Pons (tissue), 1 donor: ENCODE measurements at regions not wholly inside any gene's neighbourhood (a gene's known extent, or its start where the extent isn't known, plus 50 kb on each side); places are given as distances from the start of the nearest gene placed in this dataset.

Source experiments
- DNase-seq: peaks from one replicate; pipeline ENCODE4 v3.0.0-alpha.2; 2016; ENCODE audit warnings: low spot score

GRCh38 chr13:73966331-73966730 is 167.9 kb downstream of the KLF12 start:
- no peak for DNase-seq

DNA sequence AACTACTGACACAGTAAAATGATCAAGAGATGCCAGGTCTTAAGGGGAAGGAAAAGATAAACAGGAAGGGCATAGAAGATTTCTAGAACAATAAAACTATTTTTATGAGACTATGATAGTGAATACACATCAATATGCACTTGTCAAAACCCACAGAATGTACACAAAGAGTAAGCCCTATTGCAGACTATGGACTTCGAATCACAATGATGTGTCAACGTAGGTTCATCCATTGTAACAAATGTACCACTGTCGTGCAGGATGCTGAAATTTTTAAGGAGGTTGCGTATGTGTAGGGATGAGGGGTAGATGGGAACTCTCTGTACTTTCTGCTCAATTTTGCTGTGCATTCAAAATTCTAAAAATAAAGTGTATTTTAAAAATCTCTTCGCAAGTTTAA is 171.9 kb downstream of the KLF12 start:
- DNase-seq, result no peak

GRCh38 chr13:73961181-73961580 is 173.0 kb downstream of the KLF12 start:
- DNase-seq, result no peak

- no peak for DNase-seq
Observed at GRCh38 chr13:73960474-73960873, 173.7 kb downstream of the KLF12 start.

DNA sequence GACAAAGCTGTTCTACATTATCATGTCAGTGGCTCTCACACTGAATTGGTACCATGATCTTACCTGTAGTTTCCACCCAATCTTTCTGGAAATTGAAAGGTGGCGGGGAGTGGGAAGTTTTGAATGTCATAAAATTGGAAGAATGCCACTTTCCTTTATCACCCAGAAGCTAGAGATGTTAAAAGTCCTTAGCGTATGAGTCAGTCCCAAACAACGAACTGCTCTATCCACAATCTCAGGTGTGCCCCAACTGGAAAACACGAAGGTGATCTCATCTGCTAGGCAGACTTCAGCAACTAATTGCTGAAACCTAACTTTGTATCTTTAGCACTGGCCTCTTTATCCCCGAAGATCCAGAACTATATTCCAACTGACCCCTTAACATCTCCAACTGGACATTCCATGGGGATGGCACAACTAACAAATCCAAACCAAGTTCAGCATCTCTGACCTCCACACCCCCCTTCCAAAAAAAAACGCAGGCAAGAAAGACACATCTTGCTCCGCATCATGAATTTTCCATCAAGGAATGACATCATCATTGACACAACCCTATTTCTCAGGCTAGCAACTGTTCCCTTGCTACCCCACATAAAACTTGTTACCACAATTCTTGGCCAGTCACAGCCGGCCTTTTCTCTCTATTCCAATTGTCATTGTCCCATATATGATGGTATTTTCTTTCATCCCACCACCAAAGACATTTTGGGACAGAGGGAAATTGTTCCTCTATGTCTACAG is 175.4 kb downstream of the KLF12 start:
- no peak for DNase-seq

DNA sequence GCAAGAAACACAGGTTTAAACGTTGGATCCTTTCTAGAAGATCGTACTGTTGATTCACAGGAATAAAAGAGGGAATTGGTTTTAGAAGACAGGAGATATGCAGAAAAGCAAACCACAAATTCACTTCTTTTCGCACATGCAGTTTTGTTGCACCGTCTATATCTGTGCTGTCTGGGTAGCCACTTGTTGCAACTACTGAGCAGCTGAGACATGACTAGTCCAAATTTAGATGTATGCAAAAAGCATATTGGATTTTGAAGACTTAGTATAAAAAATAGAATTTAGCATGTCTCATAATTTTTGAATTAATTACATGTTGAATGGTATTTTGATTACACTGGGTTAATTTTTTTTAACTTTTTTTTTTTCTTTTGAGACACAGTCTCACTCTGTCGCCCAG is 176.3 kb downstream of the KLF12 start:
- DNase-seq, result no peak

DNA sequence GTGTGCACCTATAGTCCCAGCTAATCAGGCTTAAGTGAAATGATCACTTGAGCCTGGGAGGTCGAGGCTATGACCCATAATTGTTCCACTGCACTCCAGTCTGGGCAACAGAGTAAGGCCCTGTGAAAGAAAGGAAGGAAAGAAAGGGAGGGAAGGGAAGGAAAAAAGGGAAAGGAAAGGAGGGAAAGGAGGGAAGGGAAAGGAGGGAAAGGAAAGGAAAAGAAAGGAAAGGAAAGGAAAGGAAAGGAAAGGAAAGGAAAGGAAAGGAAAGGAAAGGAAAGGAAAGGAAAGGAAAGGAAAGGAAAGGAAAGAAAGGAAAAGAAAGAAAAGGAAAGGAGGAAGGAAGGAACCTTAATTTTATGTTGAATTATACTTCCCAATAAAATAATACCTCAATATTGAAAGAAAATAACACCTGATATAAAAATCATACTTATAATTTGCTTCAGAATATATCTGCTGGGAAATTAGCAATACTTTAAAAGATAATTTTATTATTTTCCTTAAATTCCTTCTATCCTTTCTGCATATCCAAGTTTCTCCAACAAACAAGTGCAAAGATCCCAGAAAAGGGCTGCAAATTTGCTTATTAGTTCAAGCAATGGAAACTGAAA is 177.3 kb downstream of the KLF12 start:
- DNase-seq, result no peak

- no peak for DNase-seq
Observed at GRCh38 chr13:73955977-73956500, 178.2 kb downstream of the KLF12 start.

DNA sequence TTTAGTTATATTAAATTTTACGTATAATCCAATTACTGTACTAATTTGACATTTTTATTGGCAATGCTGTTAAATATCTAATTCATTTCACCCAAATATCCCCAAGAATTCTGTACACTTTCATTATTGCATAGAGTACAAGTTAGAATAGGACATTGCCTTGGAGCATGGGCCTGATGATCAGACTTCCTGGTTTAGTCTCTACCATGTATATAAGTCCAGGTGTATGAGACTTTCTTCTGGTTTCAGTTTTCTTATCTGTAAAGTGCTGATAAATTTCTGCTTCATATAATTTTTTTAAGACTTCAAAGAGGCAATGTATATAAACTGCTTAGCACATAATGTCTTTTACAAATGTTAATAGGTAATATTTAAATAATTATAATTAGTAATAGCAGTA is 179.4 kb downstream of the KLF12 start:
- no peak for DNase-seq

- DNase-seq, result no peak
Observed at GRCh38 chr13:73952648-73953047, 181.6 kb downstream of the KLF12 start.

- DNase-seq, result no peak
Observed at GRCh38 chr13:73948848-73949529, 185.2 kb downstream of the KLF12 start.

- peak; percentile 35 for DNase-seq
Observed at GRCh38 chr13:73945871-73946270, 188.3 kb downstream of the KLF12 start.

DNA sequence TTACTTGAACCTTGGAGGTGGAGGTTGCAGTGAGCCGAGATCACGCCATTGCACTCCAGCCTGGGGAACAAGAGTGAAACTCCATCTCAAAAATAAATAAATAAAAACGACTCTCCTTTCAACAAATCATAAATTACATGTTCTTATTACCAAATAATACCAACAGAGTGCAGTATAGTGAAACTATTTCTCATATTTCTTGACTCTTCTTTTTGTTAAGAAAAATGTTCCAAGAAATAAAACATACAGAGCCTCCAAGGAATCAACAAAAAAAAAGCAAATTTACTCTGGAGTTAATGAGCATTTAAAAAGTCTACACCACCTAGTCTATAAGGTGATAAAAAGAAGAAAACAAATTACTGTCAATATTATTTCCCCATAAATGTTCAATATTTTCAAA is 188.8 kb downstream of the KLF12 start:
- no peak for DNase-seq

DNA sequence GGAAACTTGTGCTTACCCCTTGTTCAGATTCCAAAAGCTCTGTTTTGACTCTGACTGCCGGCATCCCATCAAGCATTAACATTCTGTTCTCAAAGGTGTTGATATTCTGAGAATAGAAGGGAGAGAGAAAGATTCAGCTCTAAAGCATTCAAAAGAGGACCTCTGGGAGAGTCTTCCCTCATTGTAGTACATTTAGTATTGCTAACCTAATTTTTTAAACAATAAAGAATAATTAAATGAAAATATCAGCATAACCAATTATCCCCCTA is 190.3 kb downstream of the KLF12 start:
- no peak for DNase-seq

DNA sequence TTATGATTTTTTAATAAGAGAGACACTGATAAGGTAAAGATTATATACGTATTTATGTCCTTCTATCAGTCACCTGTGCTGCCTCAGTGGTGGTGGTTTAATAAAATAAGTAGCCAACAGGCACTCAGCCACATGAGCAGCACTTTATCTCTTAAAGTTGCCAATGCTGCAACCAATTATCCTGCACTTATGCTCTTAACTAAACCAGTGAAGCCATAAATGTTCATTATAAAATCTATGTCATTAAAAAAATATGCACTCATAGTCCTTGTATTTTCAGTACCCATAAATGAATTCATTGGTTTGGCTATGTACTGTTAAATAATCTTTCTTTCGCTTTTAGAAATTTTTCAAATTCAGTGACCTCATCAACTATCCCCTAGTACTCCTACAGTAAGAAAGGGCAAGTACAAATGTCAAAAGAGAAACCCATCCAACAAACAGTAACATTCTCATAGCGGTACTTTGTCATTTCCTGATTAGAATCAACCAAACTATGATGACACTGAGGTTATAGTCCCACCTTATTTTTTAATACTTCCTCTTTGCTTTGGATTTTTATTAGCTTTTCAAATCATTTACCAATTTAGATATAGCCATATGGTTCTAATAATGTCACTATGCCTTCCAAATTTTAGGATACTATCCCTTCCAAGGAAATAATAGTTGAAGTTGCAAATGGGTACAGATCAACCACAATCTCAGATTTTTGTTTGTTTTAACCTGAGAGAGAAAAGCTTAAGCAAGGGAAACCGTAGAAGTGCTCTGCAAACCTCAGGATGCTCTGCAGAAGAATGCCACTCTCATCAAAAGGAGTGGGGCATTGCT is 190.9 kb downstream of the KLF12 start:
- no peak for DNase-seq

DNA sequence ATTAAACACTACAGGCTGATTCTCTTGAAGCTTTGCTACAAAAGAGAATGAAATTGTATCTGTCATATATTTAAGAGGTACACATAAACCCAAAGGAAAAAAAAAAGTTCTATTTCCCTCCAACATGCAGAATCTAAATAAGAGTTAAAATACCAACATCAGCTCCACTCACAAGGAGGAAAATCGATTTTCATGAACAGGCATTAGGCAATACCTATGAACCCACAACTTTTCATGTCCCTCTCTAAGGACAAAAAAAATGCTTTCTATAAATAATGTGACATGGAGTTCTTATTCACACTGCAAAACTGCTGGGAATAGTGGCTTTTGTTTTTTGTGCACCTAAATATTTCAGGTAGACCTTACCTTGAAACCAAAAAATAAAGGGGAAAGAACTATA is 192.5 kb downstream of the KLF12 start:
- DNase-seq, result no peak

GRCh38 chr13:73940098-73940497 is 194.1 kb downstream of the KLF12 start:
- DNase-seq, result no peak

- no peak for DNase-seq
Observed at GRCh38 chr13:73939603-73940002, 194.6 kb downstream of the KLF12 start.

DNA sequence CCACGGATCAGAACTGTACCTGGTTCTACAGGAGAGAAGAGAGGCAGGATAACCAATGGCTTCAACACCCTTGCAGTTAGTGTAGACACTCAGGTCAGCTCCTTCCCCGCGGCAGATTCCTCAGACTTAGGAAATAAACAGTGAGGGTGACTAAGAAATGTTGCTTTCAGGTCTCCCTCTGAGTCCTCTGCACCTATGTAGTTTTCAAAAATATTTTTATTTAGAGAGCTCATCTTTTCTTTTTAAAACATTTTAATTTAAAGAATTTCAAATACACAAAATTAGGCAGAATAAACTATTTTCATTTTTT is 195.2 kb downstream of the KLF12 start:
- no peak for DNase-seq

DNA sequence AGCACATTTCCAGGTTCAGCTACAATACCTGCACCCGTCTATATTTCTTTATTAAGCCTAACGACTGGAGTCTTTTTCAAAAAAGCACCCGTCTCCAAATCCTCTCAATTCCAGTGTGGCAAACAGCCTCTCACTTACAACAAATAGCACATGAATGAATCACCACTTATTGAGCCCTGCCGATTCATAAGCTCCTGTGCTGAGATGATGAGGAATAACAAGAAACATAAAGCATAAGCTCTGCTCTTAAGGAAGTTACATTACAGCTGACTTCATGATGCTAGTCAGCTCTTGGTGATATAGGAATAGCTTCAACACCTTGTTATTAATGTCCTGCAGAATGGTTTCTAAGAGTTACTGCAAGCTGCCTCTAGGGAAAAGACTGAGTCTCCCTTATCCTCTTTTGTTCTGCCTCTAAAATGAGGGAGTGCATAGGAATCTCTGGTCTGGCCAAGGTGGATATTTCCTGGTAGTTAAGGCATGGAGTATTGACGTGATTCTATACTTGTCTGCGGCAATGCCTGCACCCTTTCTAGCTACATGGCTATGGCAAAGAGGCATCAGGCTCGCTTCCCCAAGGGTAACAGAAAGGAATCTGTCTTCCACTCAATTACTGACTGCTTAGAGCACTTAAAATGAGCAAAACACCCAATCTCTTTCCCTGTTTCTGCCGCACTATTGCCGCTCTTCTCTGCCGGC is 195.7 kb downstream of the KLF12 start:
- peak; percentile 8 for DNase-seq

DNA sequence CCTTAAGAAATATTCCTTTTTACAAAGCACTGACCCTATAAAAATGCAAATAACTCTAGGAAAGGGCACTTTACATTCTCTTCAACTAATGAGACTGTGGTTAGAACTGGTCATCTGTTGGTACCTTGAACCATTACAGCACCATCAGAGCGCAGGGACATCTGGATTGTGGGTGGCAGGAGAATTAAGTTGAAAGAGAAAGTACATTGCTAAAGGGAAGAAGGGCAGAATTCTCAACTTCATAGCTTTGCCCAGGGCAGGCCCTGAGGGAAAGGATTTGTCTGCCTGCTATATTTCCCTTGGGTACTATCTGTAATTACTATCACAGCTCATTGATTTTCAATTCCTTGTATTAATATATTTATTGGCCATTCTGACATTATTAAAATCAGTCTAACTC is 196.8 kb downstream of the KLF12 start:
- no peak for DNase-seq

DNA sequence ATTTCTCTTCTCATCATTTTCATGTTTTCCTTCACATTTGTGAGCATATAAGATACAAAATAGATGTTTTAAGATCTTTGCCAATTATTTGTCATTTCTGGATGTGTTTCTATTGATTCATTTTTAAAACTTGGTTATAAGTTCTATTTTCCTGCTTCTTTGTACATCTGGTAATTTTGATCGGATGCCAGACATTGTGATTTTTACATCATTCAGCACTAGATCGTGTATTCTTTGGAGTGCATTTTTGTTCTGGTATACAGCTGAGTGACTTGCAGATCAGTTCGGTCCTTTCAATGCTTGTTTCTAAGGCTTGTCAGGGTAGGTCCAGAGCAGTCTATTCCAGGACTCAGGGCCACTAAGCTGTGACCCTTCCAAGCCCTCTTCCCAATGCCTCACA is 198.2 kb downstream of the KLF12 start:
- no peak for DNase-seq
